IMR-90 (cell line): ENCODE measurements at regions not wholly inside any gene's neighbourhood (a gene's known extent, or its start where the extent isn't known, plus 50 kb on each side); places are given as distances from the start of the nearest gene placed in this dataset.

ENCODE experiments used
- ATAC-seq: fragments of 200-7000 bp; cut with Tn5 transposase; 2 replicates; pipeline ENCODE4 v1.9.1; 2020; ENCODE audit warnings: low read depth, mild to moderate bottlenecking, moderate library complexity
- BruUV-seq: library from RNA; stranded (reverse); fragments of 400-500 nt; replicated peaks from 2 replicates; lab custom pipeline; 2021; lab: Mats Ljungman, UMichigan
- CTCF ChIA-PET: fragments of 300-600 bp; formaldehyde crosslinking; extraction: SDS; loops from one replicate; lab custom pipeline; 2021; ENCODE audit warnings: antibody characterized with exemption; lab: Yijun Ruan, JAX
- POLR2A ChIA-PET: fragments of 300-600 bp; sonication (Branson Sonifier 250); formaldehyde crosslinking; loops from one replicate; lab custom pipeline; 2022; ENCODE audit warnings: antibody characterized with exemption; ENCODE audit not compliant: unreplicated experiment; lab: Charles Lee
- DNase-seq: peaks from one replicate; pipeline ENCODE4 v3.0.0; 2013
- H2AFZ ChIP-seq: replicated peaks from 2 replicates; pipeline ENCODE3; 2013; ENCODE audit warnings: low read length, mild to moderate bottlenecking; ENCODE audit not compliant: poor library complexity
- H2AK5ac ChIP-seq: 2 replicates; pipeline ENCODE4 v1.6.1; 2013; ENCODE audit warnings: low read depth, low read length, inconsistent platforms
- H2AK9ac ChIP-seq: replicated peaks from 2 replicates; pipeline ENCODE3; 2013; ENCODE audit warnings: mild to moderate bottlenecking, low read depth, low read length, moderate library complexity; ENCODE audit not compliant: poor library complexity
- H2BK120ac ChIP-seq: 2 replicates; pipeline ENCODE4 v1.6.1; 2013; ENCODE audit warnings: low read depth, low read length, inconsistent platforms
- H2BK15ac ChIP-seq: 3 replicates; pipeline ENCODE4 v1.6.1; 2013; ENCODE audit warnings: low read depth, low read length, inconsistent platforms
- H2BK20ac ChIP-seq: 2 replicates; pipeline ENCODE4 v1.6.1; 2013; ENCODE audit warnings: low read depth, mild to moderate bottlenecking, inconsistent platforms, low read length, moderate library complexity
- H2BK5ac ChIP-seq: 2 replicates; pipeline ENCODE4 v1.6.1; 2013; ENCODE audit warnings: mild to moderate bottlenecking, low read depth, low read length, inconsistent platforms; ENCODE audit not compliant: poor library complexity, severe bottlenecking
- H3K14ac ChIP-seq: replicated peaks from 2 replicates; pipeline ENCODE4 v1.6.1; 2013; ENCODE audit warnings: low read depth, low read length, inconsistent platforms
- H3K18ac ChIP-seq: 2 replicates; pipeline ENCODE4 v1.6.1; 2013; ENCODE audit warnings: low read depth, low read length, control low read depth
- H3K23ac ChIP-seq: 2 replicates; pipeline ENCODE4 v1.6.1; 2013; ENCODE audit warnings: low read depth, low read length, inconsistent platforms
- H3K27ac ChIP-seq: 2 replicates; pipeline ENCODE4 v1.5.1; 2013; ENCODE audit warnings: mild to moderate bottlenecking, control low read depth, low read length; ENCODE audit not compliant: insufficient read depth
- H3K27me3 ChIP-seq: 2 replicates; pipeline ENCODE4 v1.6.1; 2013; ENCODE audit warnings: low read length; ENCODE audit not compliant: control insufficient read depth, insufficient read depth
- H3K36me3 ChIP-seq: 2 replicates; pipeline ENCODE4 v1.6.1; 2013; ENCODE audit warnings: low read length, mixed read lengths; ENCODE audit not compliant: control insufficient read depth, insufficient read depth
- H3K4ac ChIP-seq: 2 replicates; pipeline ENCODE4 v1.6.1; 2013; ENCODE audit warnings: low read depth, low read length, inconsistent platforms
- H3K4me1 ChIP-seq: 2 replicates; pipeline ENCODE4 v1.6.1; 2013; ENCODE audit warnings: low read length, mixed read lengths; ENCODE audit not compliant: control insufficient read depth, insufficient read depth
- H3K4me2 ChIP-seq: 2 replicates; pipeline ENCODE4 v1.6.1; 2013; ENCODE audit warnings: low read depth, mild to moderate bottlenecking, control low read depth, low read length, moderate library complexity
- H3K4me3 ChIP-seq: 2 replicates; pipeline ENCODE4 v1.5.1; 2013; ENCODE audit warnings: low read depth, mild to moderate bottlenecking, control low read depth, low read length, moderate library complexity; ENCODE audit not compliant: insufficient read depth
- H3K56ac ChIP-seq: 2 replicates; pipeline ENCODE4 v1.6.1; 2013; ENCODE audit warnings: low read length, inconsistent platforms; ENCODE audit not compliant: insufficient read depth; ENCODE audit errors: extremely low read depth
- H3K79me1 ChIP-seq, 2 experiments: 2 replicates each; pipeline ENCODE4 v1.6.1; 2013; ENCODE audit warnings: low read length in 2 of 2, inconsistent platforms in 1 of 2, low read depth in 1 of 2
- H3K9ac ChIP-seq: 2 replicates; pipeline ENCODE4 v1.6.1; 2013; ENCODE audit warnings: low read depth, low read length, control low read depth
- H3K9me1 ChIP-seq: 2 replicates; pipeline ENCODE4 v1.6.1; 2013; ENCODE audit warnings: low read length, inconsistent platforms; ENCODE audit not compliant: insufficient read depth
- H3K9me3 ChIP-seq: 2 replicates; pipeline ENCODE4 v1.6.1; 2013; ENCODE audit warnings: low read length; ENCODE audit not compliant: control insufficient read depth, insufficient read depth
- H4K20me1 ChIP-seq: 2 replicates; pipeline ENCODE4 v1.6.1; 2013; ENCODE audit warnings: low read length, inconsistent platforms; ENCODE audit not compliant: insufficient read depth
- H4K5ac ChIP-seq: 2 replicates; pipeline ENCODE4 v1.6.1; 2013; ENCODE audit warnings: mild to moderate bottlenecking, low read depth, low read length, control low read depth
- H4K8ac ChIP-seq, 2 experiments: 2 replicates each; pipeline ENCODE4 v1.6.1; 2013; ENCODE audit warnings: low read depth in 2 of 2, low read length in 2 of 2, control low read depth in 1 of 2, inconsistent platforms in 1 of 2
- H4K91ac ChIP-seq: 2 replicates; pipeline ENCODE4 v1.6.1; 2013; ENCODE audit warnings: low read depth, low read length, inconsistent platforms; ENCODE audit not compliant: insufficient read depth
- BHLHE40 ChIP-seq: fragments of 150-350 bp; IDR thresholded peaks from 2 replicates; pipeline ENCODE4 v1.6.1; 2016; ENCODE audit warnings: mild to moderate bottlenecking, low read depth, low read length
- CEBPB ChIP-seq: IDR thresholded peaks from 2 replicates; pipeline ENCODE4 v1.6.1; 2012; ENCODE audit warnings: low read depth, low read length, improper control_type of control experiment
- CHD1 ChIP-seq: IDR thresholded peaks from 2 replicates; pipeline ENCODE4 v1.6.1; 2012; ENCODE audit warnings: low read depth, low read length, improper control_type of control experiment
- ELK1 ChIP-seq: fragments of 150-350 bp; IDR thresholded peaks from 2 replicates; pipeline ENCODE4 v1.6.1; 2016; ENCODE audit warnings: low read depth, mild to moderate bottlenecking, low read length, moderate library complexity, borderline replicate concordance
- FOS ChIP-seq: fragments of 150-350 bp; IDR thresholded peaks from 2 replicates; pipeline ENCODE4 v1.6.1; 2016; ENCODE audit warnings: low read depth, low read length
- MAFK ChIP-seq: IDR thresholded peaks from 2 replicates; pipeline ENCODE4 v1.6.1; 2012; ENCODE audit warnings: low read depth, low read length, improper control_type of control experiment
- MAZ ChIP-seq: IDR thresholded peaks from 2 replicates; pipeline ENCODE4 v1.6.1; 2012; ENCODE audit warnings: low read depth, mild to moderate bottlenecking, low read length, improper control_type of control experiment, moderate library complexity, borderline replicate concordance
- MXI1 ChIP-seq: IDR thresholded peaks from 2 replicates; pipeline ENCODE4 v1.6.1; 2012; ENCODE audit warnings: low read depth, mild to moderate bottlenecking, low read length, moderate library complexity, borderline replicate concordance
- NFE2L2 ChIP-seq: fragments of 150-350 bp; IDR thresholded peaks from 2 replicates; pipeline ENCODE4 v1.6.1; 2016; ENCODE audit warnings: low read depth, mild to moderate bottlenecking, low read length
- POLR2A ChIP-seq: IDR thresholded peaks from 2 replicates; pipeline ENCODE4 v1.6.1; 2012; ENCODE audit warnings: mild to moderate bottlenecking, low read depth, low read length
- RAD21 ChIP-seq: IDR thresholded peaks from 2 replicates; pipeline ENCODE4 v1.6.1; 2012; ENCODE audit warnings: low read length, improper control_type of control experiment
- RCOR1 ChIP-seq: IDR thresholded peaks from 2 replicates; pipeline ENCODE4 v1.6.1; 2012; ENCODE audit warnings: mild to moderate bottlenecking, low read length, improper control_type of control experiment; ENCODE audit not compliant: insufficient replicate concordance
- RFX5 ChIP-seq: IDR thresholded peaks from 2 replicates; pipeline ENCODE4 v1.8.0; 2012; ENCODE audit warnings: low read depth, mild to moderate bottlenecking, low read length, moderate library complexity
- SMC3 ChIP-seq: fragments of 150-350 bp; IDR thresholded peaks from 2 replicates; pipeline ENCODE4 v1.6.1; 2016; ENCODE audit warnings: low read depth, mild to moderate bottlenecking, antibody characterized with exemption, low read length, moderate library complexity
- WGBS, 2 experiments: methylation state at CpG; one replicate each; pipeline versions ENCODE4 v1.1.5 to v1.1.7; 2013; ENCODE audit warnings: missing lambda C conversion rate in 2 of 2; ENCODE audit not compliant: insufficient read length in 1 of 2; ENCODE audit errors: extremely low coverage in 2 of 2; 5-methylcytosine and 5-hydroxymethylcytosine counted together
- dilution Hi-C: fragments of 300-500 bp; cut with HindIII; formaldehyde crosslinking; loops from one replicate; pipeline ENCODE4 v1.14.3; 2018; ENCODE audit warnings: low sequenced_read_pairs; ENCODE audit not compliant: unreplicated experiment
- in situ Hi-C: fragments of 300-500 bp; cut with MboI; formaldehyde crosslinking; loops from 3 replicates; pipeline ENCODE4 v1.14.3; 2019; ENCODE audit warnings: low sequenced_read_pairs, inconsistent platforms, mixed read lengths
- intact Hi-C: fragments of 100-400 bp; cut with micrococcal nuclease; formaldehyde crosslinking; loops from 2 replicates; pipeline ENCODE4 v1.10.0; 2022
- TF ChIP-seq, protein P1 (sequence below): fragments of 150-350 bp; IDR thresholded peaks from 2 replicates; pipeline ENCODE4 v1.6.1; 2017; ENCODE audit warnings: mild to moderate bottlenecking, antibody characterized with exemption, low read length, low read depth
- TF ChIP-seq, protein P2 (sequence below): conservative IDR thresholded peaks from 2 replicates; pipeline ENCODE4 v1.5.1; 2012; ENCODE audit warnings: mild to moderate bottlenecking, low read depth, low read length, improper control_type of control experiment

DNA sequence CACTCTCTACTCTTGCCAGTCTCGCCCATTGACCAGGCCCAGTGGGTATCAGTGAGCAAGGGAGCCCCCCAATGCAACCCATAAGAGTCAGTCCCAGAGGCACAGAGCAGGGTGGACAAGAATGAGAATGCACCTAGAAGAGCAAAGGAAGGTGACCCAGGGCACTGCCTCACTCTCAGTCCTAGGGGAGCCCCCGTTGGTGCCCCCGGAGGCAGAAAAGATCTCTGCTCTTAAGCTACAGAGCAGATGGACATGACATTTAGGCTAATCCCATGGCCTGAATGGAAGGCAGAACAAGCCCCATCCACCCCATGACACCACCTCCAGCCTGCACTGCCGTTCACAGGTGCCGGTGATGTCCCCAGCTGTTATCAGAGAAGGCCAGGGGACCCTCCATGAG lies 50.7 kb upstream of the PLEKHG1 start:
- Histone ChIP-seq H3K79me1 (no peaks in the 10 kb centered on the region), H4K91ac (no peak overlapping the region), H4K20me1 (no peaks in the 10 kb centered on the region), H4K8ac (no peak overlapping the region), H3K56ac (no peak overlapping the region), H4K5ac (no peak overlapping the region), H3K27ac (no peak overlapping the region), H3K27me3 (no peaks in the 10 kb centered on the region), H2BK15ac (no peak overlapping the region), H2BK5ac (no peak overlapping the region), H2BK20ac (no peak overlapping the region), H2AK5ac (no peak overlapping the region), H2AK9ac (no peak overlapping the region), H3K23ac (no peak overlapping the region), H3K9me3 (no peaks in the 10 kb centered on the region), H3K9ac (no peak overlapping the region), H3K14ac (no peak overlapping the region), H3K4me3 (no peak overlapping the region), H3K4me1 (no peaks in the 10 kb centered on the region), H3K18ac (no peak overlapping the region), H2AFZ (no peak overlapping the region), H3K36me3 (no peaks in the 10 kb centered on the region), H3K4me2 (no peak overlapping the region), H2BK120ac (no peak overlapping the region), H3K4ac (no peak overlapping the region), H3K9me1 (no peaks in the 10 kb centered on the region)
- ATAC-seq (no peak), DNase-seq (no peak)
- in situ Hi-C loops (no loop called here), dilution Hi-C loops (no loop called here), intact Hi-C loops (no loop called here)
- BruUV-seq, result no TSS peak
- no CpG with 5 or more reads among the region's 5 CpGs for WGBS, 2 experiments
- CTCF ChIA-PET, result no interaction called here
- POLR2A ChIA-PET, result no interaction called here
- TF ChIP-seq RCOR1, result no peak
- no peak for TF ChIP-seq CHD1
- no peak for TF ChIP-seq MAFK
- TF ChIP-seq BHLHE40, result no peak
- TF ChIP-seq RAD21, result no peak
- no peak for TF ChIP-seq RFX5
- TF ChIP-seq FOS, result no peak
- TF ChIP-seq MXI1, result no peak
- no peak for TF ChIP-seq NFE2L2
- TF ChIP-seq ELK1, result no peak
- TF ChIP-seq, protein P1, sequence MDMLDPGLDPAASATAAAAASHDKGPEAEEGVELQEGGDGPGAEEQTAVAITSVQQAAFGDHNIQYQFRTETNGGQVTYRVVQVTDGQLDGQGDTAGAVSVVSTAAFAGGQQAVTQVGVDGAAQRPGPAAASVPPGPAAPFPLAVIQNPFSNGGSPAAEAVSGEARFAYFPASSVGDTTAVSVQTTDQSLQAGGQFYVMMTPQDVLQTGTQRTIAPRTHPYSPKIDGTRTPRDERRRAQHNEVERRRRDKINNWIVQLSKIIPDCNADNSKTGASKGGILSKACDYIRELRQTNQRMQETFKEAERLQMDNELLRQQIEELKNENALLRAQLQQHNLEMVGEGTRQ, result no peak
- TF ChIP-seq, protein P2, sequence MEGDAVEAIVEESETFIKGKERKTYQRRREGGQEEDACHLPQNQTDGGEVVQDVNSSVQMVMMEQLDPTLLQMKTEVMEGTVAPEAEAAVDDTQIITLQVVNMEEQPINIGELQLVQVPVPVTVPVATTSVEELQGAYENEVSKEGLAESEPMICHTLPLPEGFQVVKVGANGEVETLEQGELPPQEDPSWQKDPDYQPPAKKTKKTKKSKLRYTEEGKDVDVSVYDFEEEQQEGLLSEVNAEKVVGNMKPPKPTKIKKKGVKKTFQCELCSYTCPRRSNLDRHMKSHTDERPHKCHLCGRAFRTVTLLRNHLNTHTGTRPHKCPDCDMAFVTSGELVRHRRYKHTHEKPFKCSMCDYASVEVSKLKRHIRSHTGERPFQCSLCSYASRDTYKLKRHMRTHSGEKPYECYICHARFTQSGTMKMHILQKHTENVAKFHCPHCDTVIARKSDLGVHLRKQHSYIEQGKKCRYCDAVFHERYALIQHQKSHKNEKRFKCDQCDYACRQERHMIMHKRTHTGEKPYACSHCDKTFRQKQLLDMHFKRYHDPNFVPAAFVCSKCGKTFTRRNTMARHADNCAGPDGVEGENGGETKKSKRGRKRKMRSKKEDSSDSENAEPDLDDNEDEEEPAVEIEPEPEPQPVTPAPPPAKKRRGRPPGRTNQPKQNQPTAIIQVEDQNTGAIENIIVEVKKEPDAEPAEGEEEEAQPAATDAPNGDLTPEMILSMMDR, result no peak
- no peak for TF ChIP-seq POLR2A
- no peak for TF ChIP-seq MAZ
- TF ChIP-seq SMC3, result no peak
- TF ChIP-seq CEBPB, result no peak
